Karpas-422 (cell line): ENCODE measurements at regions not wholly inside any gene's neighbourhood (a gene's known extent, or its start where the extent isn't known, plus 50 kb on each side); places are given as distances from the start of the nearest gene placed in this dataset.

Source experiments
- DNase-seq: peaks from one replicate; pipeline ENCODE4 v3.0.0-alpha.2; 2015
- H2AFZ ChIP-seq: fragments of 200-600 bp; sonication (generic); 2 replicates; pipeline ENCODE4 v1.6.1; 2014; ENCODE audit warnings: antibody characterized with exemption, low read length, mixed read lengths
- H3K27ac ChIP-seq: fragments of 200-600 bp; sonication (generic); 2 replicates; pipeline ENCODE4 v1.5.1; 2014; ENCODE audit warnings: mild to moderate bottlenecking, low read length, moderate library complexity
- H3K27me3 ChIP-seq: fragments of 200-600 bp; sonication (generic); 2 replicates; pipeline ENCODE4 v1.6.1; 2014; ENCODE audit warnings: low read length, mixed read lengths
- H3K36me3 ChIP-seq: fragments of 200-600 bp; sonication (generic); 2 replicates; pipeline ENCODE4 v1.6.1; 2014; ENCODE audit warnings: low read length, mixed read lengths; ENCODE audit not compliant: insufficient read depth
- H3K4me1 ChIP-seq: fragments of 200-600 bp; sonication (generic); 2 replicates; pipeline ENCODE4 v1.6.1; 2014; ENCODE audit warnings: mild to moderate bottlenecking, low read length, mixed read lengths
- H3K4me2 ChIP-seq: fragments of 200-600 bp; sonication (generic); 2 replicates; pipeline ENCODE4 v1.6.1; 2014; ENCODE audit warnings: low read length, low read depth, mild to moderate bottlenecking; ENCODE audit not compliant: poor library complexity, severe bottlenecking
- H3K4me3 ChIP-seq: fragments of 200-600 bp; sonication (generic); 2 replicates; pipeline ENCODE4 v1.5.1; 2014; ENCODE audit warnings: mild to moderate bottlenecking, antibody characterized with exemption, low read length, mixed read lengths
- H3K79me2 ChIP-seq: fragments of 200-600 bp; sonication (generic); 2 replicates; pipeline ENCODE4 v1.6.1; 2014; ENCODE audit warnings: mild to moderate bottlenecking, low read length, mixed read lengths
- H3K9ac ChIP-seq: fragments of 200-600 bp; sonication (generic); 2 replicates; pipeline ENCODE4 v1.6.0; 2014; ENCODE audit warnings: low read length
- H3K9me2 ChIP-seq: fragments of 200-600 bp; sonication (generic), shearing (Covaris generic); replicated peaks from 2 replicates; pipeline ENCODE4 v1.6.0; 2014; ENCODE audit warnings: mild to moderate bottlenecking, low read length, moderate library complexity; ENCODE audit not compliant: insufficient read depth
- H3K9me3 ChIP-seq: fragments of 300-700, 200-600 bp; sonication (generic); 2 replicates; pipeline ENCODE4 v1.6.1; 2014; ENCODE audit warnings: low read length, mixed read lengths
- H4K20me1 ChIP-seq: fragments of 200-600 bp; sonication (generic); 2 replicates; pipeline ENCODE4 v1.6.1; 2014; ENCODE audit warnings: mild to moderate bottlenecking, antibody characterized with exemption, low read length, low read depth; ENCODE audit not compliant: insufficient read depth

GRCh38 chr10:106396192-106396591, 768.3 kb downstream of the SORCS1 start:
- Histone ChIP-seq H3K4me2 (no peak overlapping the region), H3K27me3 (no peaks in the 10 kb centered on the region), H3K27ac (no peak overlapping the region), H3K9ac (no peak overlapping the region), H3K9me3 (peaks cover 18% of the 10 kb centered on the region), H4K20me1 (no peaks in the 10 kb centered on the region), H3K4me3 (no peak overlapping the region), H3K4me1 (no peaks in the 10 kb centered on the region), H3K79me2 (no peaks in the 10 kb centered on the region), H3K36me3 (no peaks in the 10 kb centered on the region), H3K9me2 (no peaks in the 10 kb centered on the region), H2AFZ (no peak overlapping the region)
- no peak for DNase-seq

GRCh38 chr10:106395041-106395749, 769.3 kb downstream of the SORCS1 start:
- Histone ChIP-seq H3K4me3 (no peak overlapping the region), H3K9me3 (peaks cover 15% of the 10 kb centered on the region), H4K20me1 (no peaks in the 10 kb centered on the region), H2AFZ (no peak overlapping the region), H3K36me3 (no peaks in the 10 kb centered on the region), H3K9me2 (no peaks in the 10 kb centered on the region), H3K4me1 (no peaks in the 10 kb centered on the region), H3K4me2 (no peak overlapping the region), H3K27ac (no peak overlapping the region), H3K27me3 (no peaks in the 10 kb centered on the region), H3K79me2 (no peaks in the 10 kb centered on the region), H3K9ac (no peak overlapping the region)
- DNase-seq: no peak

GRCh38 chr10:106392778-106393177, 771.7 kb downstream of the SORCS1 start:
- Histone ChIP-seq H3K27me3 (no peaks in the 10 kb centered on the region), H3K9me2 (no peaks in the 10 kb centered on the region), H4K20me1 (no peaks in the 10 kb centered on the region), H2AFZ (no peak overlapping the region), H3K9ac (no peak overlapping the region), H3K27ac (no peak overlapping the region), H3K79me2 (no peaks in the 10 kb centered on the region), H3K9me3 (peaks cover 19% of the 10 kb centered on the region), H3K4me3 (no peak overlapping the region), H3K4me2 (no peak overlapping the region), H3K4me1 (no peaks in the 10 kb centered on the region), H3K36me3 (no peaks in the 10 kb centered on the region)
- no peak for DNase-seq

- H3K79me2 ChIP-seq: no peaks in the 10 kb centered on the region
- no peaks in the 10 kb centered on the region for H4K20me1 ChIP-seq
- no peak overlapping the region for H2AFZ ChIP-seq
- no peaks in the 10 kb centered on the region for H3K9me2 ChIP-seq
- no peaks in the 10 kb centered on the region for H3K36me3 ChIP-seq
- H3K27me3 ChIP-seq: no peaks in the 10 kb centered on the region
- DNase-seq: no peak
- no peak overlapping the region for H3K4me3 ChIP-seq
- H3K27ac ChIP-seq: no peak overlapping the region
- peaks cover 12% of the 10 kb centered on the region; the same call in 1 of the 2 replicates for H3K9me3 ChIP-seq
- H3K4me2 ChIP-seq: no peak overlapping the region
- no peaks in the 10 kb centered on the region for H3K4me1 ChIP-seq
- no peak overlapping the region for H3K9ac ChIP-seq
Observed at GRCh38 chr10:106387063-106387462, 777.4 kb downstream of the SORCS1 start.

GRCh38 chr10:106384496-106384895, 780.0 kb downstream of the SORCS1 start:
- peaks cover 20% of the 10 kb centered on the region for H3K9me3 ChIP-seq
- H2AFZ ChIP-seq: no peak overlapping the region
- DNase-seq: no peak
- H3K4me3 ChIP-seq: no peak overlapping the region
- H3K36me3 ChIP-seq: no peaks in the 10 kb centered on the region
- H3K4me1 ChIP-seq: no peaks in the 10 kb centered on the region
- no peak overlapping the region for H3K27ac ChIP-seq
- H4K20me1 ChIP-seq: no peaks in the 10 kb centered on the region
- no peak overlapping the region for H3K9ac ChIP-seq
- H3K27me3 ChIP-seq: no peaks in the 10 kb centered on the region
- no peak overlapping the region for H3K4me2 ChIP-seq
- H3K79me2 ChIP-seq: no peaks in the 10 kb centered on the region
- no peaks in the 10 kb centered on the region for H3K9me2 ChIP-seq

GRCh38 chr10:106380706-106381105, 783.8 kb downstream of the SORCS1 start:
- DNase-seq: no peak
- no peaks in the 10 kb centered on the region for H4K20me1 ChIP-seq
- no peak overlapping the region for H3K9ac ChIP-seq
- no peak overlapping the region for H2AFZ ChIP-seq
- no peaks in the 10 kb centered on the region for H3K79me2 ChIP-seq
- peaks cover 22% of the 10 kb centered on the region for H3K9me3 ChIP-seq
- no peaks in the 10 kb centered on the region for H3K9me2 ChIP-seq
- H3K27me3 ChIP-seq: no peaks in the 10 kb centered on the region
- H3K27ac ChIP-seq: no peak overlapping the region
- H3K4me1 ChIP-seq: no peaks in the 10 kb centered on the region
- no peaks in the 10 kb centered on the region for H3K36me3 ChIP-seq
- no peak overlapping the region for H3K4me3 ChIP-seq
- H3K4me2 ChIP-seq: no peak overlapping the region

GRCh38 chr10:106378251-106378650, 786.3 kb downstream of the SORCS1 start:
- DNase-seq: no peak
- no peak overlapping the region for H3K4me3 ChIP-seq
- H3K27ac ChIP-seq: no peak overlapping the region
- no peaks in the 10 kb centered on the region for H3K9me2 ChIP-seq
- no peak overlapping the region for H3K9ac ChIP-seq
- H3K79me2 ChIP-seq: no peaks in the 10 kb centered on the region
- no peaks in the 10 kb centered on the region for H4K20me1 ChIP-seq
- H3K27me3 ChIP-seq: no peaks in the 10 kb centered on the region
- H3K4me2 ChIP-seq: no peak overlapping the region
- H2AFZ ChIP-seq: no peak overlapping the region
- H3K36me3 ChIP-seq: no peaks in the 10 kb centered on the region
- H3K9me3 ChIP-seq: peaks cover 29% of the 10 kb centered on the region
- H3K4me1 ChIP-seq: no peaks in the 10 kb centered on the region

GRCh38 chr10:106370751-106371150, 793.8 kb downstream of the SORCS1 start:
- Histone ChIP-seq H3K4me1 (no peaks in the 10 kb centered on the region), H3K79me2 (no peaks in the 10 kb centered on the region), H3K9me3 (peaks cover 20% of the 10 kb centered on the region), H3K27me3 (no peaks in the 10 kb centered on the region), H3K4me3 (no peak overlapping the region), H3K36me3 (no peaks in the 10 kb centered on the region), H3K9ac (no peak overlapping the region), H2AFZ (no peak overlapping the region), H3K9me2 (no peaks in the 10 kb centered on the region), H4K20me1 (no peaks in the 10 kb centered on the region), H3K4me2 (no peak overlapping the region), H3K27ac (no peak overlapping the region)
- no peak for DNase-seq
